ENCODE measurements at regions not wholly inside any gene's neighbourhood (a gene's known extent, or its start where the extent isn't known, plus 50 kb on each side); places are given as distances from the start of the nearest gene placed in this dataset.
"Not testable (repeated sequence)": the region's sequence is repeated elsewhere in the genome, so short reads cannot be mapped to it uniquely, and the experiment has no call there.

- DNase-seq (ENCODE audit: low read depth), result no peak
Observed at GRCh38 chr10:62590306-62590705, 214.2 kb upstream of the ADO start.

- DNase-seq (ENCODE audit: low read depth), result peak; percentile 38
Observed at GRCh38 chr10:62594093-62594520, 210.4 kb upstream of the ADO start.

- DNase-seq (ENCODE audit: low read depth), result no peak
Observed at GRCh38 chr10:62597226-62597625, 207.3 kb upstream of the ADO start.

- DNase-seq (ENCODE audit: low read depth), result no peak
Observed at GRCh38 chr10:62599161-62599560, 205.4 kb upstream of the ADO start.

GRCh38 chr10:62606551-62606950 lies 198.0 kb upstream of the ADO start:
- not testable (repeated sequence) for DNase-seq (ENCODE audit: low read depth)

GRCh38 chr10:62608189-62608875 lies 196.2 kb upstream of the ADO start:
- DNase-seq (ENCODE audit: low read depth), result not testable (repeated sequence)

- DNase-seq (ENCODE audit: low read depth), result peak; percentile 71
Observed at GRCh38 chr10:62610649-62611229, 193.8 kb upstream of the ADO start.

- DNase-seq (ENCODE audit: low read depth), result no peak
Observed at GRCh38 chr10:62613424-62613823, 191.1 kb upstream of the ADO start.

GRCh38 chr10:62613859-62614258 lies 190.7 kb upstream of the ADO start:
- DNase-seq (ENCODE audit: low read depth), result no peak

- no peak for DNase-seq (ENCODE audit: low read depth)
Observed at GRCh38 chr10:62614389-62615157, 189.9 kb upstream of the ADO start.

- no peak for DNase-seq (ENCODE audit: low read depth)
Observed at GRCh38 chr10:62616885-62617590, 187.5 kb upstream of the ADO start.

- DNase-seq (ENCODE audit: low read depth), result no peak
Observed at GRCh38 chr10:62617652-62618051, 186.9 kb upstream of the ADO start.

GRCh38 chr10:62618054-62618453 lies 186.5 kb upstream of the ADO start:
- no peak for DNase-seq (ENCODE audit: low read depth)

GRCh38 chr10:62618576-62619412 lies 185.7 kb upstream of the ADO start:
- no peak for DNase-seq (ENCODE audit: low read depth)

- no peak for DNase-seq (ENCODE audit: low read depth)
Observed at GRCh38 chr10:62619413-62619738, 185.1 kb upstream of the ADO start.

GRCh38 chr10:62620491-62620890 lies 184.0 kb upstream of the ADO start:
- no peak for DNase-seq (ENCODE audit: low read depth)

- no peak for DNase-seq (ENCODE audit: low read depth)
Observed at GRCh38 chr10:62623223-62623622, 181.3 kb upstream of the ADO start.

GRCh38 chr10:62625484-62625883 lies 179.0 kb upstream of the ADO start:
- no peak for DNase-seq (ENCODE audit: low read depth)

GRCh38 chr10:62626079-62626478 lies 178.4 kb upstream of the ADO start:
- no peak for DNase-seq (ENCODE audit: low read depth)

GRCh38 chr10:62626817-62627216 lies 177.7 kb upstream of the ADO start:
- DNase-seq (ENCODE audit: low read depth), result no peak

GRCh38 chr10:62627983-62628382 lies 176.5 kb upstream of the ADO start:
- DNase-seq (ENCODE audit: low read depth), result no peak

- no peak for DNase-seq (ENCODE audit: low read depth)
Observed at GRCh38 chr10:62631241-62631640, 173.3 kb upstream of the ADO start.
